Astrocyte (in vitro differentiated cells and primary cell): ENCODE measurements at regions not wholly inside any gene's neighbourhood (a gene's known extent, or its start where the extent isn't known, plus 50 kb on each side); places are given as distances from the start of the nearest gene placed in this dataset.

Experiments used
- EZH2 ChIP-seq: IDR thresholded peaks from 2 replicates; pipeline ENCODE4 v1.6.1; 2012; ENCODE audit warnings: mild to moderate bottlenecking, low read length, inconsistent platforms; ENCODE audit not compliant: insufficient read depth
- TF ChIP-seq, protein P1 (sequence below): IDR thresholded peaks from 2 replicates; pipeline ENCODE4 v1.5.1; 2011; ENCODE audit warnings: low read depth, mild to moderate bottlenecking, inconsistent platforms, low read length, moderate library complexity; ENCODE audit not compliant: insufficient read depth

DNA sequence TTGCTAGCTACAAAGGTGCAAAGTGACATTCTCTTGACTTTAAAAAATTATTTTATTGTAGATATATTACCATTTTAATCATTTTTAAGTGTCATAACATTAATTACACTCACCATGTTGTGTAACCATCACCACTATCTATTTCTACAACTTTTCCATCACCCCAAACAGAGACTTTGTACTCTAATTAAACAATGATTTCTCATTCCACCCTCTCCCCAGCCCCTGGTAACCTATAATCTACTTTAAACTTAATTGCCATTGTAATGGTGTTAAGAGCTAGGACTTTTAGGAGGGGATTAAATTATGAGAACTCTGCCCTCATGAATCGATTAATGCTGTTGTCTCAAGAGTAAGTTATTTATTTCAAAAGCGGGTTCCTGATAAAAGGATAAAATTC, 352.9 kb upstream of the SEL1L start:
- TF ChIP-seq EZH2, result no peak
- TF ChIP-seq, protein P1, sequence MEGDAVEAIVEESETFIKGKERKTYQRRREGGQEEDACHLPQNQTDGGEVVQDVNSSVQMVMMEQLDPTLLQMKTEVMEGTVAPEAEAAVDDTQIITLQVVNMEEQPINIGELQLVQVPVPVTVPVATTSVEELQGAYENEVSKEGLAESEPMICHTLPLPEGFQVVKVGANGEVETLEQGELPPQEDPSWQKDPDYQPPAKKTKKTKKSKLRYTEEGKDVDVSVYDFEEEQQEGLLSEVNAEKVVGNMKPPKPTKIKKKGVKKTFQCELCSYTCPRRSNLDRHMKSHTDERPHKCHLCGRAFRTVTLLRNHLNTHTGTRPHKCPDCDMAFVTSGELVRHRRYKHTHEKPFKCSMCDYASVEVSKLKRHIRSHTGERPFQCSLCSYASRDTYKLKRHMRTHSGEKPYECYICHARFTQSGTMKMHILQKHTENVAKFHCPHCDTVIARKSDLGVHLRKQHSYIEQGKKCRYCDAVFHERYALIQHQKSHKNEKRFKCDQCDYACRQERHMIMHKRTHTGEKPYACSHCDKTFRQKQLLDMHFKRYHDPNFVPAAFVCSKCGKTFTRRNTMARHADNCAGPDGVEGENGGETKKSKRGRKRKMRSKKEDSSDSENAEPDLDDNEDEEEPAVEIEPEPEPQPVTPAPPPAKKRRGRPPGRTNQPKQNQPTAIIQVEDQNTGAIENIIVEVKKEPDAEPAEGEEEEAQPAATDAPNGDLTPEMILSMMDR, result no peak
